B cell (primary cell): ENCODE measurements at regions not wholly inside any gene's neighbourhood (a gene's known extent, or its start where the extent isn't known, plus 50 kb on each side); places are given as distances from the start of the nearest gene placed in this dataset.

Experiments
- ATAC-seq: fragments of 200-7000 bp; cut with Tn5 transposase; one replicate; pipeline ENCODE4 v1.10.0; 2021; ENCODE audit warnings: low read depth, mild to moderate bottlenecking, moderate number of reproducible peaks, moderate library complexity
- CTCF ChIA-PET: fragments of 350-600 bp; sonication (Branson Sonifier 250); formaldehyde crosslinking; loops from one replicate; lab custom pipeline; 2021; ENCODE audit warnings: antibody characterized with exemption, inconsistent platforms; lab: Charles Lee
- POLR2A ChIA-PET: fragments of 350-600 bp; sonication (Branson Sonifier 250); formaldehyde crosslinking; loops from one replicate; lab custom pipeline; 2021; ENCODE audit warnings: antibody characterized with exemption; lab: Charles Lee
- DNase-seq: peaks from one replicate; pipeline ENCODE4 v3.0.0; 2013
- H2AFZ ChIP-seq: 2 replicates; pipeline ENCODE4 v1.6.1; 2012; ENCODE audit warnings: mild to moderate bottlenecking, low read depth, low read length; ENCODE audit not compliant: insufficient read depth, poor library complexity, severe bottlenecking
- H3K27ac ChIP-seq, 2 donors: 1 replicate in 1 of 2; 2 replicates in 1 of 2; pipeline ENCODE4 v1.5.1; 2012 to 2013; ENCODE audit warnings: low read length in 2 of 2, mild to moderate bottlenecking in 2 of 2, moderate library complexity in 1 of 2
- H3K27me3 ChIP-seq, 4 experiments: fragments of 200-600 bp in 1 of 4; sonication (generic) in 1 of 4; replicated peaks in 1 of 4; 1 replicate in 2 of 4; 2 replicates in 2 of 4; pipeline versions ENCODE4 v1.6.1 to v1.7.0; 2013 to 2016; ENCODE audit warnings: low read length in 3 of 4, mild to moderate bottlenecking in 2 of 4, mixed read lengths in 1 of 4, moderate library complexity in 1 of 4; ENCODE audit not compliant: insufficient read depth in 4 of 4, control insufficient read depth in 3 of 4; ENCODE audit errors: control extremely low read depth in 1 of 4
- H3K36me3 ChIP-seq, 2 experiments: replicated peaks in 1 of 2; 1 replicate in 1 of 2; 2 replicates in 1 of 2; pipeline versions ENCODE4 v1.6.1 to v1.7.1; 2013; ENCODE audit warnings: low read length in 1 of 2; ENCODE audit not compliant: insufficient read depth in 2 of 2, control insufficient read depth in 1 of 2; ENCODE audit errors: control extremely low read depth in 1 of 2, extremely low read depth in 1 of 2
- H3K4me1 ChIP-seq, 2 donors: fragments of 200-600 bp in 1 of 2; sonication (generic) in 1 of 2; 1 replicate in 1 of 2; 2 replicates in 1 of 2; pipeline versions ENCODE4 v1.5.1 to v1.6.1; 2013 to 2017; ENCODE audit warnings: low read length in 2 of 2; ENCODE audit not compliant: control insufficient read depth in 2 of 2, insufficient read depth in 2 of 2
- H3K4me2 ChIP-seq: replicated peaks from 2 replicates; pipeline ENCODE3; 2012; ENCODE audit warnings: mild to moderate bottlenecking, low read depth, low read length; ENCODE audit not compliant: poor library complexity, severe bottlenecking
- H3K4me3 ChIP-seq, 5 experiments: fragments of 200-600 bp in 1 of 5; sonication (generic) in 1 of 5; 1 replicate in 3 of 5; 2 replicates in 2 of 5; pipeline versions ENCODE4 v1.5.1 to v1.7.0; 2011 to 2016; ENCODE audit warnings: low read length in 4 of 5, mild to moderate bottlenecking in 4 of 5, low read depth in 2 of 5, control low read depth in 1 of 5, moderate library complexity in 1 of 5; ENCODE audit not compliant: insufficient read depth in 1 of 5; ENCODE audit errors: control extremely low read depth in 1 of 5, extremely low read depth in 1 of 5
- H3K79me2 ChIP-seq: fragments of 200-600 bp; sonication (generic); one replicate; pipeline ENCODE4 v1.6.0; 2016; ENCODE audit warnings: low read length; ENCODE audit not compliant: control insufficient read depth, insufficient read depth
- H3K9ac ChIP-seq: fragments of 200-600 bp; sonication (generic); 2 replicates; pipeline ENCODE4 v1.6.1; 2017; ENCODE audit warnings: mild to moderate bottlenecking, low read length, moderate library complexity
- H3K9me3 ChIP-seq, 3 donors: one replicate each; pipeline versions ENCODE4 v1.6.1 to v1.7.1; 2013; ENCODE audit warnings: low read length in 2 of 3; ENCODE audit not compliant: control insufficient read depth in 2 of 3, insufficient read depth in 1 of 3; ENCODE audit errors: control extremely low read depth in 1 of 3
- H4K20me1 ChIP-seq: 2 replicates; pipeline ENCODE4 v1.6.0; 2012; ENCODE audit warnings: mild to moderate bottlenecking, low read length; ENCODE audit not compliant: insufficient read depth, control insufficient read depth, poor library complexity, severe bottlenecking
- H3K27ac Mint-ChIP-seq: one replicate; pipeline ENCODE4 v1.8.0; 2021; ENCODE audit warnings: mixed read lengths
- H3K27me3 Mint-ChIP-seq: one replicate; pipeline ENCODE4 v1.8.0; 2021; ENCODE audit warnings: mixed read lengths
- H3K4me1 Mint-ChIP-seq: one replicate; pipeline ENCODE4 v1.8.0; 2021; ENCODE audit warnings: mixed read lengths
- H3K4me3 Mint-ChIP-seq: one replicate; pipeline ENCODE4 v1.8.0; 2021; ENCODE audit warnings: mixed read lengths
- H3K9me3 Mint-ChIP-seq: one replicate; pipeline ENCODE4 v1.8.0; 2022; ENCODE audit warnings: mixed read lengths; ENCODE audit not compliant: insufficient read depth
- EZH2 ChIP-seq: IDR thresholded peaks from 2 replicates; pipeline ENCODE4 v1.6.1; 2012; ENCODE audit warnings: borderline replicate concordance, low read depth, mild to moderate bottlenecking, moderate library complexity, low read length; ENCODE audit not compliant: insufficient read depth, poor library complexity, severe bottlenecking
- WGBS: methylation state at CpG from one replicate; pipeline ENCODE4 v1.1.5; 2013; ENCODE audit warnings: missing lambda C conversion rate; ENCODE audit not compliant: insufficient coverage; 5-methylcytosine and 5-hydroxymethylcytosine counted together
- intact Hi-C: fragments of 100-400 bp; cut with micrococcal nuclease; formaldehyde crosslinking; loops from one replicate; pipeline ENCODE4 v1.10.0; 2022
- TF ChIP-seq, protein P1 (sequence below): fragments of 200-600 bp; IDR thresholded peaks from one replicate; pipeline ENCODE4 v1.8.0; 2022; ENCODE audit warnings: antibody characterized with exemption, mild to moderate bottlenecking

DNA sequence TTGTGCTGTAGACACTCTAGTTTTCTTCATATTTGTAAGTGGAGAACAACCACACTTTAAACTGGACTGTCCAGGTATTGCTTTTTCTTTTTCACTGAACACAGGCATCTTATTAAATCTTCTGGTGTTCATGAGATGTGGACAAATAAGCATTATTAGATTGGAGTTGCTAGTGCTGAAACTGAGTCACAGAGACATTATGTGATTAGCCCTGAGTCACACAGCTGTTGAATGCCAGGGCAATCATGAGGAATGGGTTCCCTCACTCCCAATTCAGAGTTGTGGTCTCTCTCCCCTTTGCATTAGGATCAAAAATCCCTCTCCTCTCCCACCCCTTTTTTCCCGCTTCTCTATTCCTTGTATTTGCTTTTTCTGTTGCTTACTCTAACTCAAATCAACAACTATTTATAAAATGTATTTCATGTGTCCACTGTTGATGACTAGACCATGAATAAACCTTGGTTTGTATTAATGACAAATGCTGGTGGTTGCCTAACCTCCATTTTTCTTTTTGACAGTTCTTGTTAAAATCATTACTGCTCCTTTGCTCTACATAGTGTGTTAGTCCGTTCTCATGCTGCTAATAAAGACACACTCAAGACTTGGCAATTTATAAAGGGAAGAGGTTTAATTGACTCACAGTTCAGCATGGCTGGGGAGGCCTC lies 738.2 kb downstream of the BRINP1 start:
- ChIA-PET CTCF (no interaction called here), POLR2A (no interaction called here)
- Mint-ChIP-seq H3K27ac (no peak overlapping the region), H3K27me3 (no peaks in the 10 kb centered on the region), H3K4me3 (no peak overlapping the region), H3K9me3 (peaks cover 6% of the 10 kb centered on the region), H3K4me1 (no peaks in the 10 kb centered on the region)
- Histone ChIP-seq H3K79me2 (no peaks in the 10 kb centered on the region), H3K4me2 (no peak overlapping the region), H3K4me1 (no peaks in the 10 kb centered on the region), H4K20me1 (no peaks in the 10 kb centered on the region), H2AFZ (no peak overlapping the region), H3K4me3 (no peak overlapping the region), H3K9ac (no peak overlapping the region), H3K27me3 (no peaks in the 10 kb centered on the region), H3K27ac (no peak overlapping the region), H3K36me3 (no peaks in the 10 kb centered on the region), H3K9me3 (no peaks in the 10 kb centered on the region)
- intact Hi-C loops, result no loop called here
- ATAC-seq (no peak), DNase-seq (no peak)
- TF ChIP-seq, protein P1, sequence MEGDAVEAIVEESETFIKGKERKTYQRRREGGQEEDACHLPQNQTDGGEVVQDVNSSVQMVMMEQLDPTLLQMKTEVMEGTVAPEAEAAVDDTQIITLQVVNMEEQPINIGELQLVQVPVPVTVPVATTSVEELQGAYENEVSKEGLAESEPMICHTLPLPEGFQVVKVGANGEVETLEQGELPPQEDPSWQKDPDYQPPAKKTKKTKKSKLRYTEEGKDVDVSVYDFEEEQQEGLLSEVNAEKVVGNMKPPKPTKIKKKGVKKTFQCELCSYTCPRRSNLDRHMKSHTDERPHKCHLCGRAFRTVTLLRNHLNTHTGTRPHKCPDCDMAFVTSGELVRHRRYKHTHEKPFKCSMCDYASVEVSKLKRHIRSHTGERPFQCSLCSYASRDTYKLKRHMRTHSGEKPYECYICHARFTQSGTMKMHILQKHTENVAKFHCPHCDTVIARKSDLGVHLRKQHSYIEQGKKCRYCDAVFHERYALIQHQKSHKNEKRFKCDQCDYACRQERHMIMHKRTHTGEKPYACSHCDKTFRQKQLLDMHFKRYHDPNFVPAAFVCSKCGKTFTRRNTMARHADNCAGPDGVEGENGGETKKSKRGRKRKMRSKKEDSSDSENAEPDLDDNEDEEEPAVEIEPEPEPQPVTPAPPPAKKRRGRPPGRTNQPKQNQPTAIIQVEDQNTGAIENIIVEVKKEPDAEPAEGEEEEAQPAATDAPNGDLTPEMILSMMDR, result no peak
- no peak for TF ChIP-seq EZH2
- WGBS, result no CpG with 5 or more reads among the region's 2 CpGs

DNA sequence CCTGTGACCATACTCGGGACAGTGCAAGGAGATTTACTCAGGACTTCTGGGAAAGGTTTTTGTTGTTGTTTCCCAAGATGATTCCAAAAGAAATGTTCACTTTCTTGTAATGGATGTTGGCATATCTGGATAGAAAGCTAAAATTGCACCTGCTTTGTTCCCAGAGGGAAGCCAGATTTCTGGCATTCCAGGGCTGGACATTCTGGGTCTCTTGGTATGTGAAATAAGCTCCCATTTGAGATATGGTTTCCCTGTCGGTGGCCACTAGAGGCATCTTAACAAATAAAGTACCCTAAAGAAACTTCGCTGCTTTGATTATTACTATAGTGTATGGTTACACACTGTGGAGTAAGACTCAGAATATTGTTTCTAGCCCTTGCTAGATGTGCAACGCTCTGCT lies 737.3 kb downstream of the BRINP1 start:
- Histone ChIP-seq H3K9me3 (no peaks in the 10 kb centered on the region), H2AFZ (no peak overlapping the region), H3K4me3 (no peak overlapping the region), H4K20me1 (no peaks in the 10 kb centered on the region), H3K4me1 (no peaks in the 10 kb centered on the region), H3K9ac (no peak overlapping the region), H3K4me2 (no peak overlapping the region), H3K79me2 (no peaks in the 10 kb centered on the region), H3K27me3 (no peaks in the 10 kb centered on the region), H3K27ac (no peak overlapping the region), H3K36me3 (no peaks in the 10 kb centered on the region)
- ChIA-PET CTCF (no interaction called here), POLR2A (no interaction called here)
- no peak overlapping the region for H3K4me3 Mint-ChIP-seq
- intact Hi-C loops, result no loop called here
- WGBS, result 100% methylated on average over 1 of the region's 4 CpGs
- ATAC-seq (no peak), DNase-seq (no peak)
- H3K27ac Mint-ChIP-seq, result no peak overlapping the region
- no peaks in the 10 kb centered on the region for H3K4me1 Mint-ChIP-seq
- H3K27me3 Mint-ChIP-seq, result no peaks in the 10 kb centered on the region
- H3K9me3 Mint-ChIP-seq, result peaks cover 6% of the 10 kb centered on the region
- TF ChIP-seq EZH2, result no peak
- TF ChIP-seq, protein P1, result no peak
